Hepatocyte (in vitro differentiated cells): ENCODE measurements at regions not wholly inside any gene's neighbourhood (a gene's known extent, or its start where the extent isn't known, plus 50 kb on each side); places are given as distances from the start of the nearest gene placed in this dataset.

Experiments used
- DNase-seq: peaks from one replicate; pipeline ENCODE4 v3.0.0-alpha.2; 2016; ENCODE audit warnings: low spot score
- H2AFZ ChIP-seq: fragments of 200-600 bp; sonication (generic); 2 replicates; pipeline ENCODE4 v1.6.0; 2016; ENCODE audit warnings: antibody characterized with exemption, mild to moderate bottlenecking
- H3K27ac ChIP-seq: fragments of 200-600 bp; sonication (generic); 2 replicates; pipeline ENCODE4 v1.5.1; 2016; ENCODE audit warnings: mild to moderate bottlenecking
- H3K27me3 ChIP-seq: fragments of 200-600 bp; sonication (generic); 2 replicates; pipeline ENCODE4 v1.6.1; 2016
- H3K36me3 ChIP-seq: fragments of 200-600 bp; sonication (generic); replicated peaks from 2 replicates; pipeline ENCODE4 v1.5.1; 2016; ENCODE audit warnings: low read depth; ENCODE audit not compliant: insufficient read depth
- H3K4me1 ChIP-seq: fragments of 200-600 bp; sonication (generic); 2 replicates; pipeline ENCODE4 v1.5.1; 2016; ENCODE audit warnings: mild to moderate bottlenecking, moderate library complexity; ENCODE audit not compliant: insufficient read depth
- H3K4me2 ChIP-seq: fragments of 200-600 bp; sonication (generic); 2 replicates; pipeline ENCODE4 v1.6.0; 2016
- H3K4me3 ChIP-seq: fragments of 200-600 bp; sonication (generic); 2 replicates; pipeline ENCODE4 v1.5.1; 2016; ENCODE audit warnings: mild to moderate bottlenecking
- H3K79me2 ChIP-seq: fragments of 200-600 bp; sonication (generic); 2 replicates; pipeline ENCODE4 v1.6.0; 2017; ENCODE audit warnings: mild to moderate bottlenecking
- H3K9me2 ChIP-seq: fragments of 200-600 bp; sonication (generic); replicated peaks from 2 replicates; pipeline ENCODE4 v1.6.0; 2017; ENCODE audit warnings: mild to moderate bottlenecking; ENCODE audit not compliant: insufficient read depth
- H3K9me3 ChIP-seq: fragments of 200-600 bp; sonication (generic); 2 replicates; pipeline ENCODE4 v1.5.1; 2016; ENCODE audit warnings: low read depth, mild to moderate bottlenecking
- H4K20me1 ChIP-seq: fragments of 200-600 bp; sonication (generic); 2 replicates; pipeline ENCODE4 v1.6.0; 2016; ENCODE audit warnings: mild to moderate bottlenecking; ENCODE audit not compliant: insufficient read depth, poor library complexity, severe bottlenecking
- CTCF ChIP-seq: fragments of 200-600 bp; sonication (generic); IDR thresholded peaks from 2 replicates; pipeline ENCODE4 v1.5.1; 2016; ENCODE audit warnings: antibody characterized with exemption, mild to moderate bottlenecking; ENCODE audit not compliant: poor library complexity
- EZH2 ChIP-seq: fragments of 200-600 bp; sonication (generic); IDR thresholded peaks from 2 replicates; pipeline ENCODE4 v1.6.1; 2016; ENCODE audit warnings: antibody characterized with exemption, mild to moderate bottlenecking, borderline replicate concordance
- EZH2phosphoT487 ChIP-seq: fragments of 200-600 bp; sonication (generic); IDR thresholded peaks from one replicate; pipeline ENCODE4 v1.6.1; 2018; ENCODE audit warnings: antibody characterized with exemption, mild to moderate bottlenecking, low read depth, moderate library complexity; ENCODE audit not compliant: unreplicated experiment, severe bottlenecking
- WGBS: methylation state at CpG from one replicate; pipeline ENCODE4 v1.1.6; 2016; ENCODE audit warnings: low lambda C conversion rate; ENCODE audit errors: missing lambda C conversion rate; 5-methylcytosine and 5-hydroxymethylcytosine counted together

GRCh38 chr3:127041933-127042332, 59.0 kb downstream of the PLXNA1 start:
- Histone ChIP-seq H3K4me1 (no peaks in the 10 kb centered on the region), H3K36me3 (no peaks in the 10 kb centered on the region), H2AFZ (no peak overlapping the region), H3K79me2 (no peaks in the 10 kb centered on the region), H3K27me3 (no peaks in the 10 kb centered on the region), H3K9me2 (no peaks in the 10 kb centered on the region), H3K9me3 (no peaks in the 10 kb centered on the region), H3K4me3 (no peak overlapping the region), H3K4me2 (no peak overlapping the region), H3K27ac (no peak overlapping the region), H4K20me1 (no peaks in the 10 kb centered on the region)
- DNase-seq, result no peak
- TF ChIP-seq CTCF, result no peak
- TF ChIP-seq EZH2, result no peak
- TF ChIP-seq EZH2phosphoT487, result no peak
- WGBS, result 85% methylated on average over 8 of the region's 8 CpGs

- no peak overlapping the region for H3K27ac ChIP-seq
- TF ChIP-seq CTCF, result no peak
- no peak for TF ChIP-seq EZH2
- TF ChIP-seq EZH2phosphoT487, result no peak
- no peaks in the 10 kb centered on the region for H3K9me3 ChIP-seq
- no peaks in the 10 kb centered on the region for H4K20me1 ChIP-seq
- H3K4me1 ChIP-seq, result no peaks in the 10 kb centered on the region
- H3K27me3 ChIP-seq, result no peaks in the 10 kb centered on the region
- H3K4me2 ChIP-seq, result no peak overlapping the region
- H3K4me3 ChIP-seq, result no peak overlapping the region
- H3K36me3 ChIP-seq, result no peaks in the 10 kb centered on the region
- no peaks in the 10 kb centered on the region for H3K9me2 ChIP-seq
- DNase-seq, result no peak
- 94% methylated on average over 12 of the region's 12 CpGs for WGBS
- no peaks in the 10 kb centered on the region for H3K79me2 ChIP-seq
- no peak overlapping the region for H2AFZ ChIP-seq
Measured at GRCh38 chr3:127042634-127043033, 59.7 kb downstream of the PLXNA1 start.

GRCh38 chr3:127043041-127043641, 60.2 kb downstream of the PLXNA1 start:
- WGBS, result 69% methylated on average over 17 of the region's 17 CpGs
- Histone ChIP-seq H3K4me3 (no peak overlapping the region), H3K36me3 (no peaks in the 10 kb centered on the region), H4K20me1 (no peaks in the 10 kb centered on the region), H3K79me2 (no peaks in the 10 kb centered on the region), H3K4me1 (no peaks in the 10 kb centered on the region), H3K4me2 (no peak overlapping the region), H2AFZ (no peak overlapping the region), H3K27me3 (no peaks in the 10 kb centered on the region), H3K27ac (no peak overlapping the region), H3K9me2 (no peaks in the 10 kb centered on the region), H3K9me3 (no peaks in the 10 kb centered on the region)
- DNase-seq, result no peak
- TF ChIP-seq EZH2 (no peak), CTCF (no peak), EZH2phosphoT487 (no peak)
